ENCODE measurements at regions not wholly inside any gene's neighbourhood (a gene's known extent, or its start where the extent isn't known, plus 50 kb on each side); places are given as distances from the start of the nearest gene placed in this dataset.

DNA sequence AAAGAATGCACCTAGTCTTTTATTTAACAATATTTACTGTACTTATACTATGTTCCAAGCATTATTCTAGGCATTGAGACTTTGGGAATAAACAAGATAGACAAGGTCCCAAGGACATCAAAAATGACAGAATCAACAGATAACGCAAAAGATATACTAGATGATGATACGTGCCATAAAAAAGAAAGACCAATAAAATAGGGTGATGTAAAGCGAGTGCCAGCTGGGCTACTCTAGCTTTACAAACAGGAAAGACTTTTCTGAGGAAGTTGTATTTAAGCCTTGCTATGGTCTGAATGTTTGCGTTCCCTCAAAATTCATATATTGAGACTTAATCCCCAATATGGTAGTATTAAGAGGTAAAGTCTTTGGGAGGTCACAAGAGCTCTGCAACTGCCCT is 310.2 kb upstream of the RGMB start:
- no peak for DNase-seq

GRCh38 chr5:98463676-98464075 is 309.8 kb upstream of the RGMB start:
- no peak for DNase-seq

DNA sequence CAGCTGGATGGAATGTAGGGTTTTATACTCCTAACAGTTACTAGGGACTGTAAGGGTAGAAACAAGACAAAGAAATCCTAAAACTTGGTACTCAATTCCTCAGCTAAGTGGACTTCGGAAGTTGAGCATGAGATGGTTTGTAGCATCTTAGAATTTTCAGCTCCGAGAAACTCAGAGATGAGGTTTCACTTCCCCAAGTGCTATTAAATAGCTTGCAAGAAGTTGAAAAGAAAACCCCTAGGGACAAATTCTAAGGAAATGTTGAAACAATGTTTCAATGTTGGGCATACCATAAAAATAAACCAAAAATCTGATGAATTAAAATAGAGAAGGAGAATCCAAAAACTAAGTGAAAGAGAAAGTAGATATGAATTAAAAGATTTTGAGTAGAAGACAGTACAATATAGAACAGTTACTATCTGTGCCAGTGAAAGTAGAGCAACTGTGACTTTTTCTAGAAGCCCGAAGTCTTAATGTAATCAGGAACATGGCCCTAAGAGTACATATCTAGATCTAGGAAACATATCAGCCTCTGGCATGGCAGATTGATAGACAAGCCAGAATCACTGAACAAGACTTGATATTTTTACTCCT is 308.6 kb upstream of the RGMB start:
- DNase-seq, result peak; percentile 42

- DNase-seq, result peak; percentile 96
These were observed 305.1 kb upstream of the RGMB start for GRCh38 chr5:98468188-98468869.

GRCh38 chr5:98470747-98471146 is 302.7 kb upstream of the RGMB start:
- peak; percentile 71 for DNase-seq

DNA sequence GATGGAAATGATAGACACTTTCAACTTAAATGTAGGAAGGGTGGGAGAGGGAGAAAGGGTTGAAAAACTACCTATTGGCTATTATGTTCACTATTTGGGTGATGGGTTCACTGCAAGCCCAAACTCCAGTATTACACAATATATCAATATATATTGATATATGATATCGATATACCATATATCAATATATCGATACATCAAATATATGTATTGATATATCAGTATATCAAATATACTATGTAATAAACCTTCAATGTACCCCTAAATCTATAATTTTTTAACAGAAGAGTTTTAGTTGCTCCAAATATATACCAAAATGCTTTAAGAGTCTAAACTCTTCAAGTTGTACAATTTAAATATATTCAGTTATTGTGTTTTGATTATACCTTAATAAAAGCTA is 302.0 kb upstream of the RGMB start:
- DNase-seq, result no peak

DNA sequence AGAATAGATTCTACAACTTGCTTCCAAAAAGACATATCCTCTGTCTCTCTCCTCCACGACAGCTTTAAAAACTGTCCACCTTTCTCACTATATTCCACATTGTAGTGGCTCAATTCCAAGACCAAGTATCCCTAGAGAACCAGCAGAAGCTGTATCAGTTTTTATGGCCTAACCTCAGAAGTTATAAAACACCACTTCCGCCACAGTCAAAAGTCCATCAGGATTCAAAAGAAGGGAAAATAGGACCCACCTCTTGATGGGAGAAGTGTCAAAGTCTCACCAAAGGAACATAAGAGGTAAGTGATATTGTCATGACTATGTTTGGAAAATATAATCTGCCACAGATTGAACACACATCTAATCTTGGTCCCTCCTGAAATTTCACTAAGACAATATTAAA is 299.2 kb upstream of the RGMB start:
- DNase-seq, result no peak

DNA sequence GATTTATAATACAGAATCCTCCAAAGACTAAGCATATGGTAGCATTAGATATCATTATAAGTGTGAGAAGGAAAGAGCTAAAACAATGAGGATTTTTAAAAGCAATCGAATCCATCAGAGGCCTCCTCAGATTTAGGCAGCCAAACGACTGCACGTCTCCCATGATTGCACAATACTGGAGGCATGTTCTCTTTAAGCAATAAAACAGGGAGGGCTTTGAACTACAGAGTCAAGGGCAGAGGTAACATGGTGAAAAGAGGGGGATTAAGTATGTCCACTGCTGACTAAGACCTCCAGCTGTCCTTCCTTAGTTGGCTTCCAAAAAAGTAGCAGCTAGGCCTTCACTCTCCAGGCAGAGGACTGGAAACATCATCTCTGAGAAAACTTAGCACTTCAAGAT is 298.7 kb upstream of the RGMB start:
- DNase-seq, result no peak

DNA sequence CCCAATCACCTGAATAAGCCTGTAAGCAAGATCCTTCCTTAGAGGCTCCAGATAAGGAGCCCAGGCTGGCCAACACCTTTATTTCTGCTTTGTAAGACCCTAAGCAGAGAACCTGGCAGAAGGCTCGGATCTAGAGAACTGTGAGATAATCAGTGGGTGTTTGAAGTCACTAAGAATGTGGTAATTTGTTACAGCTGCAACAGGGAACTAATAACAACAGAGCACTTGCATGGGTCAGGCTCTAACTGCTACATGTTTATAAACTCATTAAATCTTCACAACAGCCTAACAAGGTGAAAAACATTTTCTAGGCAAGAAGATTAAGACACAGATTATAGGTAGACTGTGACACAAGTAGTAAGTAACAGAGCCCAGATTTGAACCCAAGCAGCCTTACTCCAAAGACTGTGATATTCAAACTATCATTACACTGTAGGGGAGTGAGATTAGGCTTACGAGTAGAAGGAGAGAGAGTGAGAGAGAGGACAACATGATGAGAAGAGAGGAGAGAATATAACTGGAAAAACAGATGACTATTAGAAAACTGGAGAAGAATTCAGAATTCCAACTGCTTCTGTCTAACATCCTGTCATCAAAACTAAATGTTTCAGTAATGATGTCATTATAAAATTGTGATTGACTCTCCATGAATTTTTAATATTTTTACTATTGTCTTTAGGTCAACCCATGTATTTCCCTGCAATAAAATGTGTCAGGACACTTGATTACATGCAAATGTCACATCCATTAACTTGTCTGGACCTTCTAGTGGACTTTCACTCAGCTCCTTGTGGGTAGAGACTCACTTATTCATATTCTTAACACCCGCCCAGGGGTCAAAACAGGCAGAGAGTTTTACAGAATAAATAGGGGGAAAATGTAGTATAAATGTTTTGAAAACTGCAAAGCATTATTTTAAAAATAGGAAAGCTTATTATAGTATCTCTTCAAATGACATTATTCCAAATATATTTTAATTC is 290.9 kb upstream of the RGMB start:
- peak; percentile 62 for DNase-seq

- DNase-seq, result peak; percentile 92
These were observed 290.2 kb upstream of the RGMB start for GRCh38 chr5:98483301-98483685.

DNA sequence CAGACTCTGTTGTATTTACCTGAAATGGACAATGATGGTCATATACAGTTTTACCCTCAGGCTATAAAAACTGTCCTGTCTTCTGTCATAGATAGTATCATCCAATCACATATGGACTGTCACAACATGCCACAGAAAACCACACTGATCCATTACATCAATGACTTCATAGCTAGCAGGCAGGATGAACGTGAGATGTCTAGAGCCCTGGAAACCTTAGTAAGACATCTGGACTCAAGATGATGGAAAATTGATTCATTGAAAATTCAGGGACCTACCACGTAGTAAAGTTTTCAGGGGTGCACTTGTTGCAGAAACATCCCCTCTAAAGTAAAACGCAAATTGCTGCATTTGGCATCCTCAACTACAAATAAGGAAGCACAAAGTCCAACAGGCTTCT is 284.4 kb upstream of the RGMB start:
- no peak for DNase-seq

- DNase-seq, result no peak
These were observed 283.1 kb upstream of the RGMB start for GRCh38 chr5:98490348-98490747.

GRCh38 chr5:98492258-98492657 is 281.2 kb upstream of the RGMB start:
- peak; percentile 48 for DNase-seq

- no peak for DNase-seq
These were observed 276.0 kb upstream of the RGMB start for GRCh38 chr5:98497418-98497817.

GRCh38 chr5:98498028-98498427 is 275.4 kb upstream of the RGMB start:
- no peak for DNase-seq

GRCh38 chr5:98499892-98500291 is 273.6 kb upstream of the RGMB start:
- no peak for DNase-seq

GRCh38 chr5:98500811-98501210 is 272.7 kb upstream of the RGMB start:
- no peak for DNase-seq

- DNase-seq, result no peak
These were observed 269.8 kb upstream of the RGMB start for GRCh38 chr5:98503616-98504015.

- no peak for DNase-seq
These were observed 269.0 kb upstream of the RGMB start for GRCh38 chr5:98504505-98504904.

- DNase-seq, result peak; percentile 55
These were observed 263.1 kb upstream of the RGMB start for GRCh38 chr5:98510143-98510985.

- DNase-seq, result no peak
These were observed 260.1 kb upstream of the RGMB start for GRCh38 chr5:98513380-98513779.

DNA sequence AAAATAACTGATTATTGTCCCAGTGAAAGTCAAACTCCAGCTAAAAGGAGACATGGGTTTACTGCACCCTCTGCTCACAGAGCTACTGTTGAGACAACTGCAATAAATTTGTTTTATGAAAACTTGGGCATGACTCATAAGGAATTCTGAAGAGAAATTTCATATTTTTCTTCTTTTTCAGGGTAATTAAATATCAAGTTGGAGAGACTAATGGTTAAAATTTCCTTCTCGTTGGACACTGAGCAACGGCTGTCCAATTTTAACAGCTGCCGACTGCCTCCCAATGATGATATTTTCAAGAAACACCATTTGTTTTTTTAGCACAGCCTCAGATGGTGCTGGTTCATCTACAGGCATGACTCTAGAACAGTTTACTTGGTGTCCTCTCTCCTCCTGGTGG is 259.2 kb upstream of the RGMB start:
- peak; percentile 67 for DNase-seq

DNA sequence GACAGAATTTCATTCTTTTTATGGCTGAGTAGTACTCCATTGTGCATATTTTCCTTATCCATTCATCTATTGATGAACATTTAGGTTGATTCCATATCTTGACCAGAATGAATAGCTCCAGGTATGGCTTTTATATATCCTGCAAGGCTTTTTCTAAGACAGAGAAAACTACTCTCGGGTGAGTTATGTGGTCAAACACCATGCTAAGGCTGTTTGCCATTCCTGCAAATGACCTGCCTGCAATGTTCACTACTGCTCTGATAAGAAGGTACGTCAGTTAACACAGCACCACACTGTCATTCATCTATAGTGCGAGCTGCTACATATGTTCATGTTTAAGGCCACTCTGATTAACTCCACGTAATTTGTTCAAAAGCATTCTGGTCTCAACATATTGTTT is 256.8 kb upstream of the RGMB start:
- DNase-seq, result no peak

Data from fibroblast of skin of back (primary cell).